Peyer's patch (tissue), 4 donors: ENCODE measurements at regions not wholly inside any gene's neighbourhood (a gene's known extent, or its start where the extent isn't known, plus 50 kb on each side); places are given as distances from the start of the nearest gene placed in this dataset.

Experiments used
- DNase-seq, 3 donors: peaks; one replicate each; pipeline ENCODE4 v3.0.0-alpha.2; 2017 to 2019
- H3K27ac ChIP-seq, 4 donors: fragments of 200-600 bp; sonication (generic); one replicate each; pipeline ENCODE4 v1.5.1; 2016 to 2019
- H3K27me3 ChIP-seq, 2 donors: fragments of 200-600 bp; sonication (generic); one replicate each; pipeline ENCODE4 v1.5.1; 2019
- H3K36me3 ChIP-seq, 3 donors: fragments of 200-600 bp; sonication (generic); one replicate each; pipeline ENCODE4 v1.5.1; 2016 to 2019
- H3K4me1 ChIP-seq, 4 donors: fragments of 200-600 bp; sonication (generic); one replicate each; pipeline ENCODE4 v1.5.1; 2016 to 2019
- H3K4me3 ChIP-seq, 4 donors: fragments of 200-600 bp; sonication (generic); 1 replicate in 3 of 4; 2 replicates in 1 of 4; pipeline ENCODE4 v1.5.1; 2016 to 2019; ENCODE audit warnings: mild to moderate bottlenecking in 1 of 4
- H3K9me3 ChIP-seq, 4 donors: fragments of 200-600 bp; sonication (generic); one replicate each; pipeline ENCODE4 v1.5.1; 2016 to 2019; ENCODE audit warnings: mild to moderate bottlenecking in 1 of 4
- CTCF ChIP-seq, 6 experiments: fragments of 450-650 bp in 4 of 6; fragments of 200-600 bp in 2 of 6; sonication (generic) in 1 of 6; IDR thresholded peaks; one replicate each; pipeline ENCODE4 v1.5.1; 2017 to 2019; ENCODE audit warnings: antibody characterized with exemption in 6 of 6, mild to moderate bottlenecking in 3 of 6, moderate library complexity in 1 of 6
- POLR2A ChIP-seq, 2 donors: fragments of 450-650 bp; IDR thresholded peaks; one replicate each; pipeline ENCODE4 v1.5.1; 2017; ENCODE audit warnings: antibody characterized with exemption in 2 of 2, mild to moderate bottlenecking in 2 of 2, moderate library complexity in 2 of 2

- H3K27me3 ChIP-seq = no peaks in the 10 kb centered on the region
- H3K4me3 ChIP-seq = no peak overlapping the region
- H3K4me1 ChIP-seq = no peaks in the 10 kb centered on the region
- no peak for TF ChIP-seq CTCF (IDR thresholded peaks at IDR 0.05)
- TF ChIP-seq POLR2A (IDR thresholded peaks at IDR 0.05) = no peak
- H3K36me3 ChIP-seq = no peaks in the 10 kb centered on the region
- no peak overlapping the region for H3K27ac ChIP-seq
- no peak for DNase-seq
- no peaks in the 10 kb centered on the region for H3K9me3 ChIP-seq
Observed at GRCh38 chr14:37650356-37651037, 55.1 kb downstream of the TTC6 start.

GRCh38 chr14:37652042-37652441 lies 56.6 kb downstream of the TTC6 start:
- no peak for TF ChIP-seq POLR2A (IDR thresholded peaks at IDR 0.05)
- no peak for TF ChIP-seq CTCF (IDR thresholded peaks at IDR 0.05)
- DNase-seq = no peak
- no peaks in the 10 kb centered on the region for H3K27me3 ChIP-seq
- no peak overlapping the region for H3K4me3 ChIP-seq
- H3K9me3 ChIP-seq = no peaks in the 10 kb centered on the region
- H3K27ac ChIP-seq = no peak overlapping the region
- no peaks in the 10 kb centered on the region for H3K36me3 ChIP-seq
- no peaks in the 10 kb centered on the region for H3K4me1 ChIP-seq

GRCh38 chr14:37655418-37655817 lies 60.0 kb downstream of the TTC6 start:
- H3K4me3 ChIP-seq = no peak overlapping the region
- no peaks in the 10 kb centered on the region for H3K27me3 ChIP-seq
- no peak overlapping the region for H3K27ac ChIP-seq
- H3K4me1 ChIP-seq = no peaks in the 10 kb centered on the region
- H3K36me3 ChIP-seq = no peaks in the 10 kb centered on the region
- no peak for DNase-seq
- no peaks in the 10 kb centered on the region for H3K9me3 ChIP-seq
- TF ChIP-seq CTCF (IDR thresholded peaks at IDR 0.05) (no peak), POLR2A (IDR thresholded peaks at IDR 0.05) (no peak)

GRCh38 chr14:37658156-37658555 lies 62.7 kb downstream of the TTC6 start:
- TF ChIP-seq CTCF (IDR thresholded peaks at IDR 0.05) (no peak), POLR2A (IDR thresholded peaks at IDR 0.05) (no peak)
- Histone ChIP-seq H3K27me3 (no peaks in the 10 kb centered on the region), H3K9me3 (no peaks in the 10 kb centered on the region), H3K4me3 (no peak overlapping the region), H3K36me3 (no peaks in the 10 kb centered on the region), H3K4me1 (no peaks in the 10 kb centered on the region), H3K27ac (no peak overlapping the region)
- no peak for DNase-seq

GRCh38 chr14:37663498-37663897 lies 68.1 kb downstream of the TTC6 start:
- Histone ChIP-seq H3K9me3 (no peaks in the 10 kb centered on the region), H3K36me3 (no peaks in the 10 kb centered on the region), H3K4me1 (no peaks in the 10 kb centered on the region), H3K4me3 (no peak overlapping the region), H3K27me3 (no peaks in the 10 kb centered on the region), H3K27ac (no peak overlapping the region)
- TF ChIP-seq CTCF (IDR thresholded peaks at IDR 0.05) = no peak
- no peak for TF ChIP-seq POLR2A (IDR thresholded peaks at IDR 0.05)
- no peak for DNase-seq

- H3K9me3 ChIP-seq = no peaks in the 10 kb centered on the region
Observed at GRCh38 chr14:37665479-37665878, 70.0 kb downstream of the TTC6 start.

More at GRCh38 chr14:37665479-37665878, 70.0 kb downstream of the TTC6 start:
- TF ChIP-seq CTCF (IDR thresholded peaks at IDR 0.05) (no peak), POLR2A (IDR thresholded peaks at IDR 0.05) (no peak)
- Histone ChIP-seq H3K36me3 (no peaks in the 10 kb centered on the region), H3K4me3 (no peak overlapping the region), H3K27ac (no peak overlapping the region), H3K27me3 (no peaks in the 10 kb centered on the region), H3K4me1 (no peaks in the 10 kb centered on the region)
- DNase-seq = no peak
